ENCODE measurements at regions not wholly inside any gene's neighbourhood (a gene's known extent, or its start where the extent isn't known, plus 50 kb on each side); places are given as distances from the start of the nearest gene placed in this dataset.

DNA sequence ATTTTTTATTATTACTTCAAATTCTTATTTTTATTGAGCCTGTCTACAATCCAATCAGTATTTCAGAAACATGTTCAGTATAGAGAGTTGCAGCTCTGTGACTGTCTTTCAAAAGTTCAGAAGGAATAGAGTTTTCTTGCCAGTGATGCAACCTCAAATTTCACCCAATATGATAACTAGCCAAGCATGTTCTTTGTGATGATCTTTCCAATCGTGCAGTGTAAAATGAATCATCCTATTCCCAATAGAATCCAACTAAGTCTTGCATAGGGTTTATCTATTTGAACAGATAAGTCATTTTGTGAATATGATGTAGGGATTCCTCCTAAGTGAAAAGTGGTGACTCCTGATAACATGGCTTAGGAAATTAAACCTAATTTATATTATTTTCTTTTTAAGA lies 937.8 kb downstream of the KCNJ2 start:
- Mint-ChIP-seq H3K4me3 (ENCODE audit: unreplicated experiment) (no peak overlapping the region), H3K9me3 (ENCODE audit: unreplicated experiment) (no peaks in the 10 kb centered on the region), H3K27me3 (ENCODE audit: unreplicated experiment) (no peaks in the 10 kb centered on the region), H3K36me3 (ENCODE audit: unreplicated experiment) (no peaks in the 10 kb centered on the region), H3K4me1 (ENCODE audit: low read depth, unreplicated experiment) (no peaks in the 10 kb centered on the region), H3K27ac (ENCODE audit: unreplicated experiment) (no peak overlapping the region)
- DNase-seq: no peak
- TF ChIP-seq, protein P1, sequence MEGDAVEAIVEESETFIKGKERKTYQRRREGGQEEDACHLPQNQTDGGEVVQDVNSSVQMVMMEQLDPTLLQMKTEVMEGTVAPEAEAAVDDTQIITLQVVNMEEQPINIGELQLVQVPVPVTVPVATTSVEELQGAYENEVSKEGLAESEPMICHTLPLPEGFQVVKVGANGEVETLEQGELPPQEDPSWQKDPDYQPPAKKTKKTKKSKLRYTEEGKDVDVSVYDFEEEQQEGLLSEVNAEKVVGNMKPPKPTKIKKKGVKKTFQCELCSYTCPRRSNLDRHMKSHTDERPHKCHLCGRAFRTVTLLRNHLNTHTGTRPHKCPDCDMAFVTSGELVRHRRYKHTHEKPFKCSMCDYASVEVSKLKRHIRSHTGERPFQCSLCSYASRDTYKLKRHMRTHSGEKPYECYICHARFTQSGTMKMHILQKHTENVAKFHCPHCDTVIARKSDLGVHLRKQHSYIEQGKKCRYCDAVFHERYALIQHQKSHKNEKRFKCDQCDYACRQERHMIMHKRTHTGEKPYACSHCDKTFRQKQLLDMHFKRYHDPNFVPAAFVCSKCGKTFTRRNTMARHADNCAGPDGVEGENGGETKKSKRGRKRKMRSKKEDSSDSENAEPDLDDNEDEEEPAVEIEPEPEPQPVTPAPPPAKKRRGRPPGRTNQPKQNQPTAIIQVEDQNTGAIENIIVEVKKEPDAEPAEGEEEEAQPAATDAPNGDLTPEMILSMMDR (IDR thresholded peaks at IDR 0.05; ENCODE audit: partially characterized antibody, unreplicated experiment): no peak

DNA sequence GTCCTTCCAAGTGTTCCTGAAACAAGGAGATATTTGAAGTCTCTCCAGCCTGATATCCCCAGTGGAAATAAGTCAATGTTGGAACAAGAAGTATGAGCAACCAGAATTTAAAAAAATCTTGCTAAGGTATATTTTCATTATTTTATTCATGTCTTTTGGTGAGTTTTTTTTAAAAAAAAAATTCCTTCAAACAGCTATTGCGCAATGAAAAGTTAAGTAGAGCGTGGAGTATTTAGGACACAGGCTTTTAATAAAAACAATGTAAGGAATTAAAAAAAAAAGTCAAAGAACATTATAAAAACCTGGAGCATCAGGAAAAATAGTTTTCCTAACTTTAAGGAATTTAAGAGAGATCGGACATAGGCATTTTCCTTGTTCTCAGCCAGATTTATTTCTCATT lies 940.4 kb downstream of the KCNJ2 start:
- Mint-ChIP-seq H3K27ac (ENCODE audit: unreplicated experiment) (no peak overlapping the region), H3K27me3 (ENCODE audit: unreplicated experiment) (no peaks in the 10 kb centered on the region), H3K36me3 (ENCODE audit: unreplicated experiment) (no peaks in the 10 kb centered on the region), H3K9me3 (ENCODE audit: unreplicated experiment) (no peaks in the 10 kb centered on the region), H3K4me1 (ENCODE audit: low read depth, unreplicated experiment) (no peaks in the 10 kb centered on the region), H3K4me3 (ENCODE audit: unreplicated experiment) (no peak overlapping the region)
- TF ChIP-seq, protein P1 (IDR thresholded peaks at IDR 0.05; ENCODE audit: partially characterized antibody, unreplicated experiment): no peak
- DNase-seq: no peak

DNA sequence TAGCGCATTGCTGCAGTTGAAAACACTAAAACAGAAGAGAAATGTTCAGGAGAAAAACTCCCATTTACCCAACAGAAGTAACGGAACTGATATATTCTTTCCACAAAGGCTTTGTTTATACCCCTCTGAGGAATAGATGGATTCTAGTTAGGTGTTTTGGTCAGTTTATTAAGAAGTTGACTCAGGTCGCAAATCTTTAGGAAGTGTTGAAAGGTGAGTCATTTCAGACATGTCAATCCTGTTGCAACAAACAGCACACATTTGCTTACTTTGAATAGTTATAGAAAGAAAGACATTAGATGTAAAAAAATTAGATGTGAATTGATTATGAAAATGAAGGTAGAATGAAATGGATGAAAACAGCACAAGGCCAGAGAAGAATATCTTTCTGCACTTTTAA lies 941.0 kb downstream of the KCNJ2 start:
- Mint-ChIP-seq H3K4me3 (ENCODE audit: unreplicated experiment) (no peak overlapping the region), H3K36me3 (ENCODE audit: unreplicated experiment) (no peaks in the 10 kb centered on the region), H3K27me3 (ENCODE audit: unreplicated experiment) (no peaks in the 10 kb centered on the region), H3K9me3 (ENCODE audit: unreplicated experiment) (no peaks in the 10 kb centered on the region), H3K27ac (ENCODE audit: unreplicated experiment) (no peak overlapping the region), H3K4me1 (ENCODE audit: low read depth, unreplicated experiment) (no peaks in the 10 kb centered on the region)
- no peak for DNase-seq
- TF ChIP-seq, protein P1 (IDR thresholded peaks at IDR 0.05; ENCODE audit: partially characterized antibody, unreplicated experiment): no peak

DNA sequence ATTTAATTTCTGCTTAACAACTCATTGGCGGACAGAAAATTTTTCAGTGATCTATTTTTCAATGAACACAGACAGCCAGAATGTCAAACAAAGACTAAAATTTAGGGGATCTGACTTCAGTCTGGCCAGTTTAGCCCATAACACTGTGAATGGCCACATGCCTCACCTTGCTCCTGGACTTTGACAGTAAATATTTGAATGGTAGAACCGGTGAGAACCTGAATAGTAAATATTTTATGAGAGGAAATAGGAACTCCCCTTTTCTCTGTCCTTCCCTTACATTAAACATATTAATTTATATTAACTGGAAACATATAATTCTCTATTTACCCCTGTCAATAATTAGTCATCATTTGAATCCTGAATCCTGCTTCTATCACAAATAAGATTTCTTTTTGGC lies 942.1 kb downstream of the KCNJ2 start:
- Mint-ChIP-seq H3K9me3 (ENCODE audit: unreplicated experiment) (no peaks in the 10 kb centered on the region), H3K4me3 (ENCODE audit: unreplicated experiment) (no peak overlapping the region), H3K27me3 (ENCODE audit: unreplicated experiment) (no peaks in the 10 kb centered on the region), H3K36me3 (ENCODE audit: unreplicated experiment) (no peaks in the 10 kb centered on the region), H3K4me1 (ENCODE audit: low read depth, unreplicated experiment) (no peaks in the 10 kb centered on the region), H3K27ac (ENCODE audit: unreplicated experiment) (no peak overlapping the region)
- no peak for DNase-seq
- TF ChIP-seq, protein P1 (IDR thresholded peaks at IDR 0.05; ENCODE audit: partially characterized antibody, unreplicated experiment): no peak

DNA sequence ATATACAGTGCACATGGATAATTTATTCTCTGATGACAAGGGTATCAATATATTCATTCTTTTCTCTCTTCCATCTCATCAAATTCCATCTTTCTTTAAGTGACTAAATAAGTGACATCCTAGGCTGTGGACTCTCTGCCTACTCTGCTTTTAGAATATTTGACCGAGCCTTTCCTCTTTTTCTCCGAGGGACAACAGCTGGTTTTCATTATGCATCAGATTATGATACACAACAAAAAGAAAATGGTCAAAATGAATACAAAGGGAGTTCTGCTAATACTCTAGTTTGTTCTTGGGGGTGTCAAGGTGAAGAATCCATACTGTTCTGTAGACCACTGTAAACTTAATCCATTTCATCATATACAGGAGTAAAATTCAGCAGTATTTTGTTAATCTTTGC lies 942.6 kb downstream of the KCNJ2 start:
- no peak overlapping the region for H3K27ac Mint-ChIP-seq (ENCODE audit: unreplicated experiment)

More for the DNA sequence above, 942.6 kb downstream of the KCNJ2 start:
- Mint-ChIP-seq H3K4me1 (ENCODE audit: low read depth, unreplicated experiment) (no peaks in the 10 kb centered on the region), H3K36me3 (ENCODE audit: unreplicated experiment) (no peaks in the 10 kb centered on the region), H3K9me3 (ENCODE audit: unreplicated experiment) (no peaks in the 10 kb centered on the region), H3K4me3 (ENCODE audit: unreplicated experiment) (no peak overlapping the region), H3K27me3 (ENCODE audit: unreplicated experiment) (no peaks in the 10 kb centered on the region)
- DNase-seq: no peak
- TF ChIP-seq, protein P1 (IDR thresholded peaks at IDR 0.05; ENCODE audit: partially characterized antibody, unreplicated experiment): no peak

Data from glutamatergic neuron (in vitro differentiated cells).